ENCODE measurements at regions not wholly inside any gene's neighbourhood (a gene's known extent, or its start where the extent isn't known, plus 50 kb on each side); places are given as distances from the start of the nearest gene placed in this dataset.

GRCh38 chr7:46507560-46507959 is 586.5 kb upstream of the IGFBP3 start:
- no peak for TF ChIP-seq CTCF (IDR thresholded peaks at IDR 0.05)
- Mint-ChIP-seq H3K36me3 (ENCODE audit: low read depth) (peaks cover 8% of the 10 kb centered on the region), H3K4me1 (ENCODE audit: low read depth) (no peaks in the 10 kb centered on the region), H3K27me3 (ENCODE audit: insufficient read depth) (peaks cover 3% of the 10 kb centered on the region; the same call in 1 of the 2 replicates), H3K9me3 (peaks cover 20% of the 10 kb centered on the region), H3K27ac (no peak overlapping the region), H3K4me3 (no peak overlapping the region)
- DNase-seq = no peak

- no peak overlapping the region; the same call in 1 of the 2 replicates for H3K4me3 Mint-ChIP-seq
- H3K4me1 Mint-ChIP-seq (ENCODE audit: low read depth) = peaks cover 24% of the 10 kb centered on the region
- H3K27ac Mint-ChIP-seq = peak overlapping the region; percentile 22; the same call in 1 of the 2 replicates
- peak; percentile 5 for DNase-seq
- no peaks in the 10 kb centered on the region for H3K27me3 Mint-ChIP-seq (ENCODE audit: insufficient read depth)
- H3K36me3 Mint-ChIP-seq (ENCODE audit: low read depth) = peaks cover 12% of the 10 kb centered on the region
- TF ChIP-seq CTCF (IDR thresholded peaks at IDR 0.05) = no peak
- peaks cover 11% of the 10 kb centered on the region for H3K9me3 Mint-ChIP-seq
Observed at GRCh38 chr7:46494441-46494840, 573.4 kb upstream of the IGFBP3 start.

- H3K4me1 Mint-ChIP-seq (ENCODE audit: low read depth) = peaks cover 24% of the 10 kb centered on the region
- TF ChIP-seq CTCF (IDR thresholded peaks at IDR 0.05) = no peak
- no peaks in the 10 kb centered on the region for H3K27me3 Mint-ChIP-seq (ENCODE audit: insufficient read depth)
- H3K36me3 Mint-ChIP-seq (ENCODE audit: low read depth) = peaks cover 12% of the 10 kb centered on the region
- peaks cover 10% of the 10 kb centered on the region for H3K9me3 Mint-ChIP-seq
- no peak overlapping the region; the same call in 1 of the 2 replicates for H3K4me3 Mint-ChIP-seq
- DNase-seq = peak; percentile 76
- H3K27ac Mint-ChIP-seq = peak overlapping the region; percentile 51
Observed at GRCh38 chr7:46494028-46494427, 573.0 kb upstream of the IGFBP3 start.

- Mint-ChIP-seq H3K36me3 (ENCODE audit: low read depth) (peaks cover 3% of the 10 kb centered on the region; the same call in 1 of the 2 replicates), H3K27me3 (ENCODE audit: insufficient read depth) (no peaks in the 10 kb centered on the region), H3K4me1 (ENCODE audit: low read depth) (peaks cover 30% of the 10 kb centered on the region), H3K27ac (no peak overlapping the region), H3K4me3 (no peak overlapping the region), H3K9me3 (peaks cover 3% of the 10 kb centered on the region; the same call in 1 of the 2 replicates)
- DNase-seq = no peak
- TF ChIP-seq CTCF (IDR thresholded peaks at IDR 0.05) = peak; percentile 51
Observed at GRCh38 chr7:46493196-46493595, 572.1 kb upstream of the IGFBP3 start.

- Mint-ChIP-seq H3K4me1 (ENCODE audit: low read depth) (peaks cover 36% of the 10 kb centered on the region), H3K36me3 (ENCODE audit: low read depth) (no peaks in the 10 kb centered on the region), H3K27ac (no peak overlapping the region), H3K27me3 (ENCODE audit: insufficient read depth) (no peaks in the 10 kb centered on the region), H3K4me3 (no peak overlapping the region), H3K9me3 (no peaks in the 10 kb centered on the region)
- TF ChIP-seq CTCF (IDR thresholded peaks at IDR 0.05) = no peak
- no peak for DNase-seq
Observed at GRCh38 chr7:46492466-46492865, 571.4 kb upstream of the IGFBP3 start.

GRCh38 chr7:46490406-46490805 is 569.3 kb upstream of the IGFBP3 start:
- Mint-ChIP-seq H3K9me3 (no peaks in the 10 kb centered on the region), H3K36me3 (ENCODE audit: low read depth) (no peaks in the 10 kb centered on the region), H3K27ac (no peak overlapping the region), H3K27me3 (ENCODE audit: insufficient read depth) (no peaks in the 10 kb centered on the region), H3K4me3 (no peak overlapping the region), H3K4me1 (ENCODE audit: low read depth) (peaks cover 56% of the 10 kb centered on the region)
- TF ChIP-seq CTCF (IDR thresholded peaks at IDR 0.05) = no peak
- DNase-seq = no peak
